ENCODE measurements at regions not wholly inside any gene's neighbourhood (a gene's known extent, or its start where the extent isn't known, plus 50 kb on each side); places are given as distances from the start of the nearest gene placed in this dataset.

DNA sequence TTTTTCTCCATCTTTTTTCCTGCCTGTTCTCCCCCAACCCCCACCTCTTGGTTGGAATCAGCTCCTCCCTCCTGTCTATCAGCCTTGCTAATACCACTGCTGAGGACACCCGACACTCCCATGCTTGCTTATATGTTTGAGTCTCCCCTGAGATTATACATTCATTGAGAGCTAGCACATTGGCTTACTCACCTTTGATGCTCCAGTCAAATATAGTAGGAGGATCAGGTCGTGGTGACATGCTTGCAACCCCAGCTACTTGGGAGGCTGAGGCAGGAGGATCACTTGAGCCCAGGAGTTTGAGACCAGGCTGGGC is 91.5 kb upstream of the CCBE1 start:
- no peak overlapping the region for H3K4me3 ChIP-seq (ENCODE audit: low read depth, low read length)
- no peak for DNase-seq (ENCODE audit: low read depth)
- TF ChIP-seq, protein P1, sequence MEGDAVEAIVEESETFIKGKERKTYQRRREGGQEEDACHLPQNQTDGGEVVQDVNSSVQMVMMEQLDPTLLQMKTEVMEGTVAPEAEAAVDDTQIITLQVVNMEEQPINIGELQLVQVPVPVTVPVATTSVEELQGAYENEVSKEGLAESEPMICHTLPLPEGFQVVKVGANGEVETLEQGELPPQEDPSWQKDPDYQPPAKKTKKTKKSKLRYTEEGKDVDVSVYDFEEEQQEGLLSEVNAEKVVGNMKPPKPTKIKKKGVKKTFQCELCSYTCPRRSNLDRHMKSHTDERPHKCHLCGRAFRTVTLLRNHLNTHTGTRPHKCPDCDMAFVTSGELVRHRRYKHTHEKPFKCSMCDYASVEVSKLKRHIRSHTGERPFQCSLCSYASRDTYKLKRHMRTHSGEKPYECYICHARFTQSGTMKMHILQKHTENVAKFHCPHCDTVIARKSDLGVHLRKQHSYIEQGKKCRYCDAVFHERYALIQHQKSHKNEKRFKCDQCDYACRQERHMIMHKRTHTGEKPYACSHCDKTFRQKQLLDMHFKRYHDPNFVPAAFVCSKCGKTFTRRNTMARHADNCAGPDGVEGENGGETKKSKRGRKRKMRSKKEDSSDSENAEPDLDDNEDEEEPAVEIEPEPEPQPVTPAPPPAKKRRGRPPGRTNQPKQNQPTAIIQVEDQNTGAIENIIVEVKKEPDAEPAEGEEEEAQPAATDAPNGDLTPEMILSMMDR (IDR thresholded peaks at IDR 0.05; ENCODE audit: insufficient read depth, low read length), result no peak

DNA sequence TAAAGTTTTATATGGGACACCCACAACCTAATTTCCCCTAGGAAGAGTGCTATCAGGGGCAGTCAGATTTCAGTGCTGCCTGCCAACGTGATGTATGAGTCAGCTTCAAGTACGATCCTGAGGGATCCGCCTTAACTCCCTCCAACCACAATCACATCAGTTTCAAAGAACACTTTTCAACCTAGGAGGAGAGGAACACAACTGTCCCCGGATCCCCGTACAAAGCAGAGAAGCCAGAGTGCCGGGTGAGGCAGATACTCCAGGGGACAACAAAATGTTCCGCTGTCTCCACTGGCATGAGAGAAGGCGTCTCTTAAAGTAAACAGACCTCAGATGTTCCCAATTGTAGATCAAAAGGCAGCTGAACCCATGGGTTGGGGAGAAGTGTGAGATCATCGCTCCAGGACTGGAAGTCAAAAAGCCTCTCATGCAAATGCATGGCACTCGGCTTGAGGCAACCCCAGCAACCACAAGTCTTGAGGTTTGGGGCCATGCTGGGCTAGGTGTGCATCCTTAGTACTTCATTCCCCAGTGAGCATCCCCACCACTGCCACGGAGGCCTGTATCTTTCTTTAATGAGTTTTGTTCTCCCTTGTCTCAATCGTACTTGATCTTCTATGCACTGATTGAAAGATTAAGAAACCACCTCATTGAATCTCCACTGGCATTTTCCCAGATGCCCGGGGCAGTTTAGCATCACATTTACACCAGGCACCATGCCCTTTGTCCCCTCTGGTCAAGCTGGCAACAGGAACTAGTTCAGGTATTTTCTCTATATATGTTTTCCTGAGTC is 91.0 kb upstream of the CCBE1 start:
- TF ChIP-seq, protein P1 (IDR thresholded peaks at IDR 0.05; ENCODE audit: insufficient read depth, low read length), result no peak
- H3K4me3 ChIP-seq (ENCODE audit: low read depth, low read length), result peak overlapping the region; percentile 19
- DNase-seq (ENCODE audit: low read depth), result peak; percentile 83

DNA sequence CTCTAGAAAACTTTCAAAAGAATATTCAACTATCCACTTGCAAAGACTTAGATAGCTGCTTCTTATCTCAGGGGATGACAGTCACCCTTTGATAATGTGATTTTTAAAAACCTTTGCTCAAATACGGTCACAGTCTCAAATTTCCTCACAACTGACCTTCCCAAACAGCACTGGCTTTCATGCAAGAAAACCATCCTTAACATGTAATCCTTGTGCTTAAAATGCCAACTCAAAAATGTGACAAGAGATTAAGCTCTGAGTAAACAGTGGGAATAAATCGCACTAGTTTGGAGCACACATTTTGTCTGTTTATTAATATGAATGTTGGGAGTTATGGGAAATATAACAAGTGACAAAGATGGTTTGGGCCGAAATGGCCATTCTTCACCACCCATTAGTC is 87.5 kb upstream of the CCBE1 start:
- TF ChIP-seq, protein P1 (IDR thresholded peaks at IDR 0.05; ENCODE audit: insufficient read depth, low read length), result no peak
- H3K4me3 ChIP-seq (ENCODE audit: low read depth, low read length), result no peak overlapping the region
- no peak for DNase-seq (ENCODE audit: low read depth)

DNA sequence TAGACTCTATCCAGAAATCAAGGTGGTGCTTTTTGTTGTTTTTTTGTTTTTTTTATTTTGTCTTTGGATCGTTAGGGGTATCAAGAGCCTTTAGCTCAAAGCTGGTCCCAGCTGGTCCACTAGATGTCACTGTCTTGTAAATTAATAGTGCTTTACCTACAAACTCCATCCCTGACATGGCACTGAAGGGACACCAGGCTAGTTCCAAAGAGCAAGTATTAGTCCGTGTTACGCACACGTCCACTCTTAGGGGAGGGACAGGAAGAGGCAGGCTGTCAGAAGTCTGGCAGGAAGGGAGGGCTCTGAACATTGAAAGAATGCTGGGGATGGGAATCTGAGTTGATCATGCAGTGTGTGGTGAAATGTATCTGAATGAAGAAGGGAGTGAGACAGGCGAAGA is 85.9 kb upstream of the CCBE1 start:
- DNase-seq (ENCODE audit: low read depth), result peak; percentile 83

DNA sequence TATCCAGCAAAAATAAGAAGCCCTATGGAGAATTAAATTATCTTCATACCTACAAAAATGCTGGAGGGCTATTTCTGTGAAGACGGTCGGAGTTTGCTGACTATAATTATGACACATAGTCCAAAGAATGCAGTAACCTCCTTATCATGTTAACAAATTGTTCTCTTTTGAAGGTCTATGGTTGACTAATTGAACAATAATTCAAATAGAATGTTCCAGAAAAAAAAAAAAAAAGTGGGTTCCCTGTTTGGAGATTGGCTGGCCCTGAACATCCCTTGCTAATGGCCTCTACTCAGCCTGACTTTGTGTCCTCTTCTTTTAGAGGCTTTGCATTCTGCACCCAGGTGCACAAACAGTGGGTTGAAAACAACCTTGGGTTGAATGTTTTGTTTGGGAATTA is 82.8 kb upstream of the CCBE1 start:
- no peak overlapping the region for H3K4me3 ChIP-seq (ENCODE audit: low read depth, low read length)
- TF ChIP-seq, protein P1 (IDR thresholded peaks at IDR 0.05; ENCODE audit: insufficient read depth, low read length), result no peak
- peak; percentile 86 for DNase-seq (ENCODE audit: low read depth)

More for the DNA sequence above, 85.9 kb upstream of the CCBE1 start:
- no peak overlapping the region for H3K4me3 ChIP-seq (ENCODE audit: low read depth, low read length)
- TF ChIP-seq, protein P1 (IDR thresholded peaks at IDR 0.05; ENCODE audit: insufficient read depth, low read length), result peak; percentile 74

DNA sequence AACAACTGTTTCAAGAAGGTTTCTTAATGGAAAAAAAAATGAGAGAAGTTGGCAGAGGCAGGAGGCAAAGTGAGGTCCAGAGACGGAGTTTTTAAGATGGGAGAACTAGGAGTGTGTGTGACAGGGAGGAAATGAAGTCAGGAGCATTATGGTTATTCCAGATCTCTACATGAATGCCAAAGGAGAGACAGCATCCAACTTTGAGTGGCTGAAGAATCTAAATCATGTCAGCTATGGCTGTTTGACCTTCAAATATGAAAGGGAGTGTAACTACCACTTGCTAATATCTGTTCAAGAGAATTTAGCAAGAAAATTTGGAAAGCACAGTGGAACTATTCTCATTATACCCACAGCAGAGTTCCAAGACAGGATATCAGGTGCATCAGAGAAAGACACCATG is 81.2 kb upstream of the CCBE1 start:
- no peak overlapping the region for H3K4me3 ChIP-seq (ENCODE audit: low read depth, low read length)
- DNase-seq (ENCODE audit: low read depth), result no peak
- TF ChIP-seq, protein P1 (IDR thresholded peaks at IDR 0.05; ENCODE audit: insufficient read depth, low read length), result no peak

DNA sequence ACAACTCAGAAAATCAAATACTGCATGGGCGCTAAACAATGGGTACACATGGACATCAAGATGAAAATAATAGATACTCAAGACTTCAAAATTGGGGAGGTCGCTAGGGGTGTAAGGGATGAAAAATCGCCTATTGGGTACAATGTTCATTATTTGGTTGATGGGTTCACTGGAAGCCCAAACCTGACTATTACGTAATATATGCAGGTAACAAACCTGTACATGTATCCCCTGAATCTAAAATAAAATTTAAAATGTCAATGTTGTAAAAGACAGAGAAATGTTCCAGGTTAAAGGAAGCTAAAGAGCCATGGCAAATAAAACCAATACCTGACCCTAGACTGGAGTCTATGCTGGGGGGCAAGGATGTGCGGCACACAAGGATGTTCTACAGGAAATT is 80.4 kb upstream of the CCBE1 start:
- no peak for DNase-seq (ENCODE audit: low read depth)
- TF ChIP-seq, protein P1 (IDR thresholded peaks at IDR 0.05; ENCODE audit: insufficient read depth, low read length), result no peak
- no peak overlapping the region for H3K4me3 ChIP-seq (ENCODE audit: low read depth, low read length)

Measured in fibroblast of the aortic adventitia (primary cell).